Activated T-helper 17 cell treated with anti-CD3 and anti-CD28 coated beads, Interleukin-2, amount 50 U/mL, for 72 hours (primary cell): ENCODE measurements at regions not wholly inside any gene's neighbourhood (a gene's known extent, or its start where the extent isn't known, plus 50 kb on each side); places are given as distances from the start of the nearest gene placed in this dataset.

ENCODE experiments used
- ATAC-seq: fragments of 150-1000 bp; cut with Tn5 transposase; replicated peaks from 2 replicates; pipeline ENCODE4 v1.10.0; 2021; ENCODE audit warnings: mild to moderate bottlenecking, moderate library complexity
- H3K27ac Mint-ChIP-seq: one replicate; pipeline ENCODE4 v1.8.0; 2022; ENCODE audit warnings: mixed read lengths
- H3K27me3 Mint-ChIP-seq: one replicate; pipeline ENCODE4 v1.8.0; 2022; ENCODE audit warnings: mixed read lengths
- H3K36me3 Mint-ChIP-seq: one replicate; pipeline ENCODE4 v1.8.0; 2022; ENCODE audit warnings: low read depth, mild to moderate bottlenecking, mixed read lengths
- H3K4me1 Mint-ChIP-seq: one replicate; pipeline ENCODE4 v1.8.0; 2022; ENCODE audit warnings: mixed read lengths
- H3K4me3 Mint-ChIP-seq: one replicate; pipeline ENCODE4 v1.8.0; 2022; ENCODE audit warnings: mild to moderate bottlenecking, mixed read lengths
- H3K9me3 Mint-ChIP-seq: one replicate; pipeline ENCODE4 v1.8.0; 2022; ENCODE audit warnings: mixed read lengths

- no peak overlapping the region for H3K4me3 Mint-ChIP-seq
- H3K36me3 Mint-ChIP-seq, result no peaks in the 10 kb centered on the region
- no peak for ATAC-seq
- no peaks in the 10 kb centered on the region for H3K27me3 Mint-ChIP-seq
- H3K27ac Mint-ChIP-seq, result no peak overlapping the region
- H3K9me3 Mint-ChIP-seq, result no peaks in the 10 kb centered on the region
- H3K4me1 Mint-ChIP-seq, result peaks cover 11% of the 10 kb centered on the region
Observed at GRCh38 chr5:173780235-173781234, 107.6 kb upstream of the CPEB4 start.

GRCh38 chr5:173781432-173781815, 106.7 kb upstream of the CPEB4 start:
- no peak for ATAC-seq
- Mint-ChIP-seq H3K27me3 (no peaks in the 10 kb centered on the region), H3K4me3 (peak overlapping the region; percentile 32), H3K9me3 (no peaks in the 10 kb centered on the region), H3K27ac (peak overlapping the region; percentile 90), H3K36me3 (no peaks in the 10 kb centered on the region), H3K4me1 (peaks cover 11% of the 10 kb centered on the region)

- H3K36me3 Mint-ChIP-seq, result no peaks in the 10 kb centered on the region
- no peaks in the 10 kb centered on the region for H3K9me3 Mint-ChIP-seq
- H3K4me3 Mint-ChIP-seq, result peak overlapping the region; percentile 32
- H3K27me3 Mint-ChIP-seq, result no peaks in the 10 kb centered on the region
- peaks cover 17% of the 10 kb centered on the region for H3K4me1 Mint-ChIP-seq
- ATAC-seq, result peak; percentile 85
- H3K27ac Mint-ChIP-seq, result peak overlapping the region; percentile 90
Observed at GRCh38 chr5:173781816-173782670, 106.1 kb upstream of the CPEB4 start.

GRCh38 chr5:173782671-173783101, 105.5 kb upstream of the CPEB4 start:
- Mint-ChIP-seq H3K9me3 (no peaks in the 10 kb centered on the region), H3K4me3 (peak overlapping the region; percentile 32), H3K27me3 (no peaks in the 10 kb centered on the region), H3K36me3 (no peaks in the 10 kb centered on the region), H3K27ac (peak overlapping the region; percentile 90), H3K4me1 (peaks cover 18% of the 10 kb centered on the region)
- ATAC-seq, result no peak

GRCh38 chr5:173783371-173783770, 104.8 kb upstream of the CPEB4 start:
- no peak for ATAC-seq
- H3K4me1 Mint-ChIP-seq, result peaks cover 18% of the 10 kb centered on the region
- no peaks in the 10 kb centered on the region for H3K36me3 Mint-ChIP-seq
- H3K9me3 Mint-ChIP-seq, result no peaks in the 10 kb centered on the region
- no peak overlapping the region for H3K4me3 Mint-ChIP-seq
- H3K27me3 Mint-ChIP-seq, result no peaks in the 10 kb centered on the region
- no peak overlapping the region for H3K27ac Mint-ChIP-seq

- H3K36me3 Mint-ChIP-seq, result no peaks in the 10 kb centered on the region
- H3K27me3 Mint-ChIP-seq, result no peaks in the 10 kb centered on the region
- no peaks in the 10 kb centered on the region for H3K9me3 Mint-ChIP-seq
- ATAC-seq, result no peak
- no peak overlapping the region for H3K4me3 Mint-ChIP-seq
- H3K27ac Mint-ChIP-seq, result no peak overlapping the region
- peaks cover 18% of the 10 kb centered on the region for H3K4me1 Mint-ChIP-seq
Observed at GRCh38 chr5:173785400-173785799, 102.7 kb upstream of the CPEB4 start.

GRCh38 chr5:173785866-173786265, 102.3 kb upstream of the CPEB4 start:
- H3K36me3 Mint-ChIP-seq, result no peaks in the 10 kb centered on the region
- H3K27ac Mint-ChIP-seq, result no peak overlapping the region
- no peaks in the 10 kb centered on the region for H3K9me3 Mint-ChIP-seq
- no peak for ATAC-seq
- H3K27me3 Mint-ChIP-seq, result no peaks in the 10 kb centered on the region
- peaks cover 18% of the 10 kb centered on the region for H3K4me1 Mint-ChIP-seq
- H3K4me3 Mint-ChIP-seq, result no peak overlapping the region

- peaks cover 17% of the 10 kb centered on the region for H3K4me1 Mint-ChIP-seq
- H3K27ac Mint-ChIP-seq, result peak overlapping the region; percentile 28
- H3K9me3 Mint-ChIP-seq, result no peaks in the 10 kb centered on the region
- H3K36me3 Mint-ChIP-seq, result no peaks in the 10 kb centered on the region
- no peak for ATAC-seq
- H3K27me3 Mint-ChIP-seq, result no peaks in the 10 kb centered on the region
- no peak overlapping the region for H3K4me3 Mint-ChIP-seq
Observed at GRCh38 chr5:173786286-173787187, 101.6 kb upstream of the CPEB4 start.

GRCh38 chr5:173789031-173789920, 98.9 kb upstream of the CPEB4 start:
- H3K4me3 Mint-ChIP-seq, result no peak overlapping the region
- H3K4me1 Mint-ChIP-seq, result peaks cover 7% of the 10 kb centered on the region
- H3K27me3 Mint-ChIP-seq, result no peaks in the 10 kb centered on the region
- no peak overlapping the region for H3K27ac Mint-ChIP-seq
- ATAC-seq, result peak; percentile 90
- H3K36me3 Mint-ChIP-seq, result no peaks in the 10 kb centered on the region
- no peaks in the 10 kb centered on the region for H3K9me3 Mint-ChIP-seq

GRCh38 chr5:173790177-173790719, 97.9 kb upstream of the CPEB4 start:
- Mint-ChIP-seq H3K4me1 (peaks cover 7% of the 10 kb centered on the region), H3K27ac (no peak overlapping the region), H3K9me3 (no peaks in the 10 kb centered on the region), H3K36me3 (no peaks in the 10 kb centered on the region), H3K4me3 (no peak overlapping the region), H3K27me3 (no peaks in the 10 kb centered on the region)
- ATAC-seq, result no peak

GRCh38 chr5:173790836-173791546, 97.2 kb upstream of the CPEB4 start:
- H3K27ac Mint-ChIP-seq, result no peak overlapping the region
- ATAC-seq, result no peak
- H3K4me3 Mint-ChIP-seq, result no peak overlapping the region

GRCh38 chr5:173791878-173792277, 96.3 kb upstream of the CPEB4 start:
- H3K27me3 Mint-ChIP-seq, result no peaks in the 10 kb centered on the region
- no peak overlapping the region for H3K27ac Mint-ChIP-seq
- H3K4me1 Mint-ChIP-seq, result peaks cover 2% of the 10 kb centered on the region
- H3K9me3 Mint-ChIP-seq, result no peaks in the 10 kb centered on the region
- H3K4me3 Mint-ChIP-seq, result no peak overlapping the region
- ATAC-seq, result no peak
- no peaks in the 10 kb centered on the region for H3K36me3 Mint-ChIP-seq

More at GRCh38 chr5:173790836-173791546, 97.2 kb upstream of the CPEB4 start:
- Mint-ChIP-seq H3K9me3 (no peaks in the 10 kb centered on the region), H3K36me3 (no peaks in the 10 kb centered on the region), H3K27me3 (no peaks in the 10 kb centered on the region), H3K4me1 (peaks cover 7% of the 10 kb centered on the region)
